Neural cell (in vitro differentiated cells): ENCODE measurements at regions not wholly inside any gene's neighbourhood (a gene's known extent, or its start where the extent isn't known, plus 50 kb on each side); places are given as distances from the start of the nearest gene placed in this dataset.

ENCODE experiments used
- H2AFZ ChIP-seq: fragments of 200-600, 300-800 bp; sonication (generic), shearing (Covaris generic); 2 replicates; pipeline ENCODE4 v1.6.0; 2014; ENCODE audit warnings: low read depth, mild to moderate bottlenecking, antibody characterized with exemption, low read length, moderate library complexity
- H3F3A ChIP-seq: fragments of 200-600 bp; shearing (Covaris generic); 2 replicates; pipeline ENCODE4 v1.6.1; 2016; ENCODE audit warnings: mild to moderate bottlenecking, moderate library complexity, mixed read lengths, antibody characterized with exemption, low read length; ENCODE audit not compliant: insufficient read depth, poor library complexity, severe bottlenecking
- H3K27ac ChIP-seq: fragments of 200-600, 300-800 bp; sonication (generic), shearing (Covaris generic); 2 replicates; pipeline ENCODE4 v1.5.1; 2014; ENCODE audit warnings: mild to moderate bottlenecking, low read length, moderate library complexity
- H3K27me3 ChIP-seq: fragments of 300-800, 200-600 bp; sonication (generic), shearing (Covaris generic); 2 replicates; pipeline ENCODE4 v1.6.0; 2014; ENCODE audit warnings: mild to moderate bottlenecking, low read depth, low read length, moderate library complexity; ENCODE audit not compliant: insufficient read depth
- H3K36me3 ChIP-seq: fragments of 300-800, 200-600 bp; sonication (generic), shearing (Covaris generic); 2 replicates; pipeline ENCODE4 v1.5.1; 2014; ENCODE audit warnings: mild to moderate bottlenecking, antibody characterized with exemption, low read length, moderate library complexity; ENCODE audit not compliant: insufficient read depth
- H3K4me2 ChIP-seq: fragments of 300-800, 200-600 bp; sonication (generic), shearing (Covaris generic); 2 replicates; pipeline ENCODE4 v1.6.0; 2014; ENCODE audit warnings: mild to moderate bottlenecking, low read length
- H3K4me3 ChIP-seq: fragments of 300-800, 200-600 bp; sonication (generic), shearing (Covaris generic); 2 replicates; pipeline ENCODE4 v1.5.1; 2014; ENCODE audit warnings: mild to moderate bottlenecking, low read length, moderate library complexity
- H3K79me2 ChIP-seq: fragments of 200-600 bp; shearing (Covaris generic); replicated peaks from 2 replicates; pipeline ENCODE4 v1.6.0; 2014; ENCODE audit warnings: mild to moderate bottlenecking, low read length, moderate library complexity; ENCODE audit not compliant: insufficient read depth
- H3K9ac ChIP-seq: fragments of 300-800, 200-600 bp; sonication (generic), shearing (Covaris generic); 2 replicates; pipeline ENCODE4 v1.6.1; 2016; ENCODE audit warnings: mild to moderate bottlenecking, low read length, mixed read lengths
- H3K9me2 ChIP-seq: fragments of 200-600 bp; shearing (Covaris generic); 2 replicates; pipeline ENCODE4 v1.6.1; 2016; ENCODE audit warnings: mild to moderate bottlenecking, low read length, mixed read lengths; ENCODE audit not compliant: insufficient read depth
- H3K9me3 ChIP-seq: fragments of 200-600, 300-800 bp; sonication (generic), shearing (Covaris generic); 2 replicates; pipeline ENCODE4 v1.6.1; 2016; ENCODE audit warnings: mild to moderate bottlenecking, mixed run types, low read length, moderate library complexity, mixed read lengths
- H4K20me1 ChIP-seq: fragments of 200-600 bp; shearing (Covaris generic); 2 replicates; pipeline ENCODE4 v1.6.1; 2016; ENCODE audit warnings: mild to moderate bottlenecking, mixed run types; ENCODE audit not compliant: insufficient read depth
- EP300 ChIP-seq: fragments of 450-650 bp; conservative IDR thresholded peaks from 2 replicates; pipeline ENCODE4 v1.6.1; 2014; ENCODE audit warnings: antibody characterized with exemption, mild to moderate bottlenecking, moderate library complexity; ENCODE audit not compliant: poor library complexity, severe bottlenecking
- EZH2 ChIP-seq: fragments of 200-600, 300-800 bp; shearing (Covaris generic), sonication (generic); IDR thresholded peaks from 2 replicates; pipeline ENCODE4 v1.6.1; 2014; ENCODE audit warnings: antibody characterized with exemption, low read length, borderline replicate concordance, mild to moderate bottlenecking; ENCODE audit not compliant: insufficient read depth, poor library complexity, severe bottlenecking
- MXI1 ChIP-seq: fragments of 450-650 bp; conservative IDR thresholded peaks from 2 replicates; pipeline ENCODE4 v1.6.1; 2014; ENCODE audit warnings: antibody characterized with exemption, mild to moderate bottlenecking; ENCODE audit not compliant: poor library complexity, severe bottlenecking
- POLR2AphosphoS5 ChIP-seq: IDR thresholded peaks from 2 replicates; pipeline ENCODE4 v1.6.1; 2012
- RAD21 ChIP-seq: fragments of 450-650 bp; conservative IDR thresholded peaks from 2 replicates; pipeline ENCODE4 v1.6.1; 2014; ENCODE audit warnings: antibody characterized with exemption, mild to moderate bottlenecking, moderate library complexity
- SMC3 ChIP-seq: fragments of 450-650 bp; conservative IDR thresholded peaks from 2 replicates; pipeline ENCODE4 v1.6.1; 2014; ENCODE audit warnings: antibody characterized with exemption, mild to moderate bottlenecking, moderate library complexity; ENCODE audit not compliant: poor library complexity
- TAF1 ChIP-seq: IDR thresholded peaks from 2 replicates; pipeline ENCODE4 v1.6.1; 2012; ENCODE audit warnings: low read depth
- TF ChIP-seq, protein P1 (sequence below): IDR thresholded peaks from 2 replicates; pipeline ENCODE4 v1.6.1; 2012; ENCODE audit warnings: borderline replicate concordance
- TF ChIP-seq, protein P2 (sequence below): fragments of 450-650 bp; IDR thresholded peaks from 2 replicates; pipeline ENCODE4 v1.5.1; 2014; ENCODE audit warnings: antibody characterized with exemption, mild to moderate bottlenecking, moderate library complexity; ENCODE audit not compliant: poor library complexity, severe bottlenecking

DNA sequence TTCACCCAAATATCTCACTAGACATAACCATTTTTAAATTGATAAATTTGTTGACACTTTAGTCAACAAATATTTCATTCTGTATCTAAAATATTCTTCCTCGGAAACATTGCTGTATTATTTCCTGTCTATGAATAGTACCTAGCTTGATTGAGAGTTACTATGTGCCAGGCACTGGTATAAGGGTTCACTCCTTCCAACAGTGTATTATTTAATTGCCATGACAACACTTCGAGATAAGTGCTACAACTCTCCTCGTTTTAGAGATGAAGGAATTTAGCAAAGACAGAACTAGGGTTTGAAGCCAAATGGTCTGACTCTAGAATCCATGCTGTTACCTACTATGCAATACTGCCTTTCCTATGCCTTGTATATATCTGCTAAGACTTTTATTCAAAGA, 287.2 kb downstream of the YTHDC2 start:
- Histone ChIP-seq H4K20me1 (no peaks in the 10 kb centered on the region), H2AFZ (no peak overlapping the region), H3K79me2 (no peaks in the 10 kb centered on the region), H3K4me3 (no peak overlapping the region), H3K9me3 (no peaks in the 10 kb centered on the region), H3F3A (no peaks in the 10 kb centered on the region), H3K36me3 (no peaks in the 10 kb centered on the region), H3K4me2 (no peak overlapping the region), H3K27me3 (no peaks in the 10 kb centered on the region), H3K9me2 (no peaks in the 10 kb centered on the region), H3K9ac (no peak overlapping the region), H3K27ac (no peak overlapping the region)
- TF ChIP-seq EP300 (no peak), TAF1 (no peak), RAD21 (no peak), MXI1 (no peak), EZH2 (no peak), POLR2AphosphoS5 (no peak), SMC3 (no peak)
- TF ChIP-seq, protein P1, sequence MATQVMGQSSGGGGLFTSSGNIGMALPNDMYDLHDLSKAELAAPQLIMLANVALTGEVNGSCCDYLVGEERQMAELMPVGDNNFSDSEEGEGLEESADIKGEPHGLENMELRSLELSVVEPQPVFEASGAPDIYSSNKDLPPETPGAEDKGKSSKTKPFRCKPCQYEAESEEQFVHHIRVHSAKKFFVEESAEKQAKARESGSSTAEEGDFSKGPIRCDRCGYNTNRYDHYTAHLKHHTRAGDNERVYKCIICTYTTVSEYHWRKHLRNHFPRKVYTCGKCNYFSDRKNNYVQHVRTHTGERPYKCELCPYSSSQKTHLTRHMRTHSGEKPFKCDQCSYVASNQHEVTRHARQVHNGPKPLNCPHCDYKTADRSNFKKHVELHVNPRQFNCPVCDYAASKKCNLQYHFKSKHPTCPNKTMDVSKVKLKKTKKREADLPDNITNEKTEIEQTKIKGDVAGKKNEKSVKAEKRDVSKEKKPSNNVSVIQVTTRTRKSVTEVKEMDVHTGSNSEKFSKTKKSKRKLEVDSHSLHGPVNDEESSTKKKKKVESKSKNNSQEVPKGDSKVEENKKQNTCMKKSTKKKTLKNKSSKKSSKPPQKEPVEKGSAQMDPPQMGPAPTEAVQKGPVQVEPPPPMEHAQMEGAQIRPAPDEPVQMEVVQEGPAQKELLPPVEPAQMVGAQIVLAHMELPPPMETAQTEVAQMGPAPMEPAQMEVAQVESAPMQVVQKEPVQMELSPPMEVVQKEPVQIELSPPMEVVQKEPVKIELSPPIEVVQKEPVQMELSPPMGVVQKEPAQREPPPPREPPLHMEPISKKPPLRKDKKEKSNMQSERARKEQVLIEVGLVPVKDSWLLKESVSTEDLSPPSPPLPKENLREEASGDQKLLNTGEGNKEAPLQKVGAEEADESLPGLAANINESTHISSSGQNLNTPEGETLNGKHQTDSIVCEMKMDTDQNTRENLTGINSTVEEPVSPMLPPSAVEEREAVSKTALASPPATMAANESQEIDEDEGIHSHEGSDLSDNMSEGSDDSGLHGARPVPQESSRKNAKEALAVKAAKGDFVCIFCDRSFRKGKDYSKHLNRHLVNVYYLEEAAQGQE, result no peak
- TF ChIP-seq, protein P2, sequence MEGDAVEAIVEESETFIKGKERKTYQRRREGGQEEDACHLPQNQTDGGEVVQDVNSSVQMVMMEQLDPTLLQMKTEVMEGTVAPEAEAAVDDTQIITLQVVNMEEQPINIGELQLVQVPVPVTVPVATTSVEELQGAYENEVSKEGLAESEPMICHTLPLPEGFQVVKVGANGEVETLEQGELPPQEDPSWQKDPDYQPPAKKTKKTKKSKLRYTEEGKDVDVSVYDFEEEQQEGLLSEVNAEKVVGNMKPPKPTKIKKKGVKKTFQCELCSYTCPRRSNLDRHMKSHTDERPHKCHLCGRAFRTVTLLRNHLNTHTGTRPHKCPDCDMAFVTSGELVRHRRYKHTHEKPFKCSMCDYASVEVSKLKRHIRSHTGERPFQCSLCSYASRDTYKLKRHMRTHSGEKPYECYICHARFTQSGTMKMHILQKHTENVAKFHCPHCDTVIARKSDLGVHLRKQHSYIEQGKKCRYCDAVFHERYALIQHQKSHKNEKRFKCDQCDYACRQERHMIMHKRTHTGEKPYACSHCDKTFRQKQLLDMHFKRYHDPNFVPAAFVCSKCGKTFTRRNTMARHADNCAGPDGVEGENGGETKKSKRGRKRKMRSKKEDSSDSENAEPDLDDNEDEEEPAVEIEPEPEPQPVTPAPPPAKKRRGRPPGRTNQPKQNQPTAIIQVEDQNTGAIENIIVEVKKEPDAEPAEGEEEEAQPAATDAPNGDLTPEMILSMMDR, result no peak

DNA sequence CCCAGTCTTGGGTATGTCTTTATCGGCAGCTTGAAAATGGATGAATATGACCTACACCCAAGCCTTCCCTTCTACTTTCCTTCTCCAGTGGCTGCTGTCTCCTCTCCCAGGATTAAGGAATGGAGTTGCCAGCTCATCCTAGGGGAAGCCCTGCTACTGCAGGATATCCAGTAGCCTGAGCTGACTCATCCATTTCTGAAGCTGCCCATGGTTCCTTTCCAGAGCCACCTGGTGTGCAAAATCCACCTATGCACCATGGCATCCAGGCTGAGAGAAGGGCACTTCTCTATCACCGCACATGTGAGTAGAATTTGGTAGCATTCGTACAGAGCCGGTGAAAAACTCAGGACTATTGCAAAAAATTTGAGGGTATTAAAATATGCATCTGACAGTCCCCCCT, 290.8 kb downstream of the YTHDC2 start:
- Histone ChIP-seq H2AFZ (no peak overlapping the region), H3K9me2 (no peaks in the 10 kb centered on the region), H3K9ac (no peak overlapping the region), H3K4me3 (no peak overlapping the region), H3F3A (no peaks in the 10 kb centered on the region), H3K27ac (no peak overlapping the region), H3K9me3 (no peaks in the 10 kb centered on the region), H3K36me3 (no peaks in the 10 kb centered on the region), H3K27me3 (no peaks in the 10 kb centered on the region), H4K20me1 (no peaks in the 10 kb centered on the region), H3K79me2 (no peaks in the 10 kb centered on the region), H3K4me2 (no peak overlapping the region)
- TF ChIP-seq EP300, result no peak
- no peak for TF ChIP-seq EZH2

GRCh38 chr5:113804943-113805342, 291.4 kb downstream of the YTHDC2 start:
- Histone ChIP-seq H3K27ac (no peak overlapping the region), H3K27me3 (no peaks in the 10 kb centered on the region), H3K4me3 (no peak overlapping the region), H3K36me3 (no peaks in the 10 kb centered on the region), H3K79me2 (no peaks in the 10 kb centered on the region), H3F3A (no peaks in the 10 kb centered on the region), H2AFZ (no peak overlapping the region), H3K9ac (no peak overlapping the region), H3K4me2 (no peak overlapping the region), H4K20me1 (no peaks in the 10 kb centered on the region), H3K9me2 (no peaks in the 10 kb centered on the region), H3K9me3 (no peaks in the 10 kb centered on the region)
- TF ChIP-seq EP300 (no peak), TAF1 (no peak), MXI1 (no peak), EZH2 (no peak), RAD21 (no peak), POLR2AphosphoS5 (no peak), SMC3 (no peak)
- TF ChIP-seq, protein P2, result no peak
- TF ChIP-seq, protein P1, result no peak
